Trophoblast cell (in vitro differentiated cells and primary cell): ENCODE measurements at regions not wholly inside any gene's neighbourhood (a gene's known extent, or its start where the extent isn't known, plus 50 kb on each side); places are given as distances from the start of the nearest gene placed in this dataset.

Experiments used
- DNase-seq, 2 donors: peaks; one replicate each; pipeline ENCODE4 v3.0.0-alpha.2; 2016
- H2AFZ ChIP-seq: 2 replicates; pipeline ENCODE4 v1.6.1; 2013; ENCODE audit warnings: low read length, moderate library complexity, mild to moderate bottlenecking; ENCODE audit not compliant: insufficient read depth, poor library complexity
- H2AK5ac ChIP-seq: 2 replicates; pipeline ENCODE4 v1.6.1; 2013; ENCODE audit warnings: mild to moderate bottlenecking, low read length
- H2BK120ac ChIP-seq: 2 replicates; pipeline ENCODE4 v1.6.1; 2013; ENCODE audit warnings: low read length, mild to moderate bottlenecking, moderate library complexity; ENCODE audit not compliant: insufficient read depth, poor library complexity
- H2BK12ac ChIP-seq: 2 replicates; pipeline ENCODE4 v1.6.1; 2013; ENCODE audit warnings: mild to moderate bottlenecking, low read length, moderate library complexity
- H2BK5ac ChIP-seq: 2 replicates; pipeline ENCODE4 v1.6.1; 2013; ENCODE audit warnings: low read length, low read depth, moderate library complexity, mild to moderate bottlenecking; ENCODE audit not compliant: poor library complexity
- H3K14ac ChIP-seq: 2 replicates; pipeline ENCODE4 v1.6.1; 2013; ENCODE audit warnings: mild to moderate bottlenecking, low read length
- H3K18ac ChIP-seq: 2 replicates; pipeline ENCODE4 v1.6.1; 2013; ENCODE audit warnings: mild to moderate bottlenecking, low read length
- H3K23ac ChIP-seq: 2 replicates; pipeline ENCODE4 v1.6.1; 2013; ENCODE audit warnings: low read length
- H3K27ac ChIP-seq: 2 replicates; pipeline ENCODE4 v1.5.1; 2013; ENCODE audit warnings: low read depth, mild to moderate bottlenecking, inconsistent platforms, low read length, moderate library complexity
- H3K27me3 ChIP-seq: 2 replicates; pipeline ENCODE4 v1.6.1; 2013; ENCODE audit warnings: inconsistent platforms, mild to moderate bottlenecking, low read length, moderate library complexity; ENCODE audit not compliant: insufficient read depth
- H3K36me3 ChIP-seq, 2 experiments: 1 replicate in 1 of 2; 2 replicates in 1 of 2; pipeline ENCODE4 v1.6.1; 2013; ENCODE audit warnings: low read length in 2 of 2, mild to moderate bottlenecking in 2 of 2, moderate library complexity in 1 of 2; ENCODE audit not compliant: insufficient read depth in 2 of 2, control insufficient read depth in 1 of 2
- H3K4ac ChIP-seq: 2 replicates; pipeline ENCODE4 v1.6.1; 2013; ENCODE audit warnings: low read depth, mild to moderate bottlenecking, low read length, moderate library complexity
- H3K4me1 ChIP-seq, 2 experiments: 1 replicate in 1 of 2; 2 replicates in 1 of 2; pipeline ENCODE4 v1.6.1; 2013; ENCODE audit warnings: low read length in 2 of 2, mild to moderate bottlenecking in 2 of 2, moderate library complexity in 1 of 2; ENCODE audit not compliant: insufficient read depth in 2 of 2, control insufficient read depth in 1 of 2
- H3K4me2 ChIP-seq: 2 replicates; pipeline ENCODE4 v1.6.1; 2013; ENCODE audit warnings: inconsistent platforms, mild to moderate bottlenecking, low read length, moderate library complexity
- H3K4me3 ChIP-seq: 2 replicates; pipeline ENCODE4 v1.5.1; 2013; ENCODE audit warnings: mild to moderate bottlenecking, low read depth, low read length, inconsistent platforms
- H3K79me1 ChIP-seq: one replicate; pipeline ENCODE4 v1.6.1; 2013; ENCODE audit warnings: low read length
- H3K79me2 ChIP-seq: 2 replicates; pipeline ENCODE4 v1.6.1; 2013; ENCODE audit warnings: low read length, mild to moderate bottlenecking; ENCODE audit not compliant: control insufficient read depth, insufficient read depth, poor library complexity
- H3K9ac ChIP-seq: 2 replicates; pipeline ENCODE4 v1.6.1; 2013; ENCODE audit warnings: mild to moderate bottlenecking, low read length
- H3K9me3 ChIP-seq: 2 replicates; pipeline ENCODE4 v1.6.1; 2013; ENCODE audit warnings: low read depth, mild to moderate bottlenecking, control low read depth, inconsistent platforms, low read length; ENCODE audit not compliant: insufficient read depth
- H4K12ac ChIP-seq: 2 replicates; pipeline ENCODE4 v1.6.1; 2013; ENCODE audit warnings: low read depth, mild to moderate bottlenecking, low read length, moderate library complexity
- H4K8ac ChIP-seq: 2 replicates; pipeline ENCODE4 v1.6.1; 2013; ENCODE audit warnings: low read depth, mild to moderate bottlenecking, low read length, moderate library complexity
- H4K91ac ChIP-seq: one replicate; pipeline ENCODE4 v1.6.1; 2013; ENCODE audit warnings: low read depth, mild to moderate bottlenecking, low read length, moderate library complexity
- WGBS: extraction: QIAGEN DNeasy Blood & Tissue Kit; methylation state at CpG from one replicate; pipeline ENCODE4 v1.1.7; 2013; ENCODE audit warnings: missing lambda C conversion rate; ENCODE audit not compliant: insufficient read length, insufficient coverage; ENCODE audit errors: extremely low coverage; 5-methylcytosine and 5-hydroxymethylcytosine counted together

DNA sequence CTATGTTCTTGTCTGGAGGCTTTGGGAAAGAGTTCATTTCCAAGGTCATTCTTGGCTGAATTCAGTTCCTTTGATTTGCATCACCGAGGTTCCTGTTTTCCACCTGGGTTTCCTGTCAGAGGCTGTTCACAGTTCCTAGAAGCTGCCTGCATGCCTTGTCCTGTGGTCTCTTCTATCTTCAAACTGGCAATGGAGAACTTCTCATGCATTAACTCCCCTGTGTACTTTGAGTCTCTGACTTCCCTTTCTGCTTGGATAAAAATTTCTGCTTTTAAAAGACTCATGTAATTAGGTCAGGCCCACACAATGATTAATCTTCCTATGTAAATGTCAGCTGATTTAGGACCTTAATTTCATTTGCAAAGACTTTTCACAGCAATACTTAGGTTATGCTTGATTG is 499.3 kb upstream of the FANCL start:
- no peak overlapping the region for H2AK5ac ChIP-seq
- H3K23ac ChIP-seq, result no peak overlapping the region
- H3K18ac ChIP-seq, result no peak overlapping the region
- no peaks in the 10 kb centered on the region for H3K36me3 ChIP-seq
- H3K4ac ChIP-seq, result no peak overlapping the region
- no peak overlapping the region for H4K91ac ChIP-seq
- H3K79me1 ChIP-seq, result no peaks in the 10 kb centered on the region
- no peaks in the 10 kb centered on the region for H3K9me3 ChIP-seq
- no peak overlapping the region for H4K8ac ChIP-seq
- no peaks in the 10 kb centered on the region for H3K79me2 ChIP-seq
- H2BK12ac ChIP-seq, result no peak overlapping the region
- H3K27me3 ChIP-seq, result no peaks in the 10 kb centered on the region
- H3K4me1 ChIP-seq, result no peaks in the 10 kb centered on the region
- H3K9ac ChIP-seq, result no peak overlapping the region
- H2AFZ ChIP-seq, result no peak overlapping the region
- H3K14ac ChIP-seq, result no peak overlapping the region
- no peak overlapping the region for H2BK5ac ChIP-seq
- no peak overlapping the region for H3K27ac ChIP-seq
- no peak overlapping the region for H3K4me2 ChIP-seq
- H2BK120ac ChIP-seq, result no peak overlapping the region
- no peak overlapping the region for H4K12ac ChIP-seq
- H3K4me3 ChIP-seq, result no peak overlapping the region
- no CpG with 5 or more reads among the region's 1 CpG for WGBS
- DNase-seq, result no peak

DNA sequence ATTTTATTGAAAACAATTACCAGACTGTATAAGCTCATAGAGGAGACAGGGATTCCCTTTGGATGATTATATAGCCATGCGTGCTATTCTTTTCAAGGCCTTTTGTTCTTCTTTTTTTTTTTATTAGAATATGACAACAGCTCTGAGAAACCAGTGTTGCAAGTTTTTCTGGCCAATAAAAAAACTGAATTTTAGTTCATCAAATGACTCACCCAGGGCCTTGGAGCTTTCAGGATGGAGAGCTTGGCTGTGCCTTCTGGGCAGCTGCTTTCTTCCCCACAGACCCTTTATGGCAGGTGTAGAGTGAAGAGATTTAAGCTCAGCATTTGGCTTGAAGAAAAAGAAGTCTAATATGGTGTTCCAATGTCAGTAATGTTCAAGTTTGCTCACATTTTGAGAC is 497.9 kb upstream of the FANCL start:
- H3K79me2 ChIP-seq, result no peaks in the 10 kb centered on the region
- H2BK120ac ChIP-seq, result no peak overlapping the region
- no peaks in the 10 kb centered on the region for H3K4me1 ChIP-seq
- no peak overlapping the region for H4K91ac ChIP-seq
- no peaks in the 10 kb centered on the region for H3K27me3 ChIP-seq
- H3K79me1 ChIP-seq, result no peaks in the 10 kb centered on the region
- no peak overlapping the region for H3K4ac ChIP-seq
- no peak overlapping the region for H2BK5ac ChIP-seq
- no peak overlapping the region for H2BK12ac ChIP-seq
- no CpG with 5 or more reads among the region's 1 CpG for WGBS
- no peaks in the 10 kb centered on the region for H3K9me3 ChIP-seq
- no peak overlapping the region for H3K18ac ChIP-seq
- H3K36me3 ChIP-seq, result no peaks in the 10 kb centered on the region
- no peak overlapping the region for H3K14ac ChIP-seq
- H4K12ac ChIP-seq, result no peak overlapping the region
- no peak overlapping the region for H3K4me3 ChIP-seq
- H3K9ac ChIP-seq, result no peak overlapping the region
- no peak overlapping the region for H3K4me2 ChIP-seq
- H3K27ac ChIP-seq, result no peak overlapping the region
- H4K8ac ChIP-seq, result no peak overlapping the region
- DNase-seq, result no peak
- H3K23ac ChIP-seq, result no peak overlapping the region
- H2AFZ ChIP-seq, result no peak overlapping the region
- no peak overlapping the region for H2AK5ac ChIP-seq

DNA sequence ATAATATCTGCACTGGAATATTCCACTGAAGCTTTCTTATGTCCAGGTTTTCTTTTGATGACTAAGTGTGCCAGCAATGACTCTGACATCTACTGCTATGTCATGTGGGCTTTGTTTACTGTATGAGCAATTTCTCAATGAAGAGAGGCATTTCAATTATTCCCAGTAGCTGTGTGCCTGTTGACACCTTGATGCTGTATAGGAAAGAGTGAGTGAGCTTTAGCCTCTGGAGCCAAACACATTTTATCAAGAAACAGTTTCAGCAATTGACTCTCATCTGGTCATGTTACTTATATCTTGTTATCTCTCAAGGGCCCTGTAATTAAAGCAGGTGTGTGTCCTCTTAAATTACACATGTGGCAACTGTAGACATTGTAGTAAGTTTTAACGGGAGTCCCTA is 493.2 kb upstream of the FANCL start:
- no peak overlapping the region for H4K12ac ChIP-seq
- no peaks in the 10 kb centered on the region for H3K79me2 ChIP-seq
- no peak overlapping the region for H2BK12ac ChIP-seq
- H3K18ac ChIP-seq, result no peak overlapping the region
- peak; percentile 36 to 85 for DNase-seq
- no peak overlapping the region for H2BK120ac ChIP-seq
- H3K27me3 ChIP-seq, result no peaks in the 10 kb centered on the region
- no peak overlapping the region for H3K4me2 ChIP-seq
- WGBS, result no CpG with 5 or more reads among the region's 1 CpG
- no peak overlapping the region for H3K27ac ChIP-seq
- no peaks in the 10 kb centered on the region for H3K9me3 ChIP-seq
- no peak overlapping the region for H3K23ac ChIP-seq
- H3K14ac ChIP-seq, result no peak overlapping the region
- H3K4ac ChIP-seq, result no peak overlapping the region
- no peaks in the 10 kb centered on the region for H3K79me1 ChIP-seq
- no peaks in the 10 kb centered on the region for H3K36me3 ChIP-seq
- H2AFZ ChIP-seq, result no peak overlapping the region
- no peaks in the 10 kb centered on the region for H3K4me1 ChIP-seq
- no peak overlapping the region for H4K8ac ChIP-seq
- H2AK5ac ChIP-seq, result no peak overlapping the region
- no peak overlapping the region for H3K9ac ChIP-seq
- no peak overlapping the region for H3K4me3 ChIP-seq
- H2BK5ac ChIP-seq, result no peak overlapping the region
- H4K91ac ChIP-seq, result no peak overlapping the region

DNA sequence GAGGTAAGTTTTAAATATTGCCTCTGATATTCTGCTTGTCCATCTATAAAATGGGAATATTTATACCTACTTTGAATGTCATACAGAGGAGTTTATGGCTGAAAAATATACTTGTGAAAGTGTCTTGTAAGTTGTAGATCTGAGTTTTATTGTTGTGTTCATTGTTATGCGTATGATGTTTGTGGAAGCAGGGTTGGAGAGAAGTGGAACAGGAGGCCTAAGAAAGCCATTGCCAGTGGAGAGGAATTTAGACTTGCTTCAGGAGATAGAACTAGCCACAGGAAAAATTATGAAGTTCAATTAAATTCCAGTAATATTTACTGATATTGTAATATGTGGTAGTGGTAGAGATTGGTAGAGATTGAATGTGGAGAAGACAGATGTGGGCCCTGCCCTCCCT is 491.9 kb upstream of the FANCL start:
- Histone ChIP-seq H2BK120ac (no peak overlapping the region), H3K79me1 (no peaks in the 10 kb centered on the region), H3K36me3 (no peaks in the 10 kb centered on the region), H2BK12ac (no peak overlapping the region), H3K4ac (no peak overlapping the region), H2BK5ac (no peak overlapping the region), H3K27ac (no peak overlapping the region), H3K14ac (no peak overlapping the region), H3K4me3 (no peak overlapping the region), H3K79me2 (no peaks in the 10 kb centered on the region), H3K4me2 (no peak overlapping the region), H3K9ac (no peak overlapping the region), H3K9me3 (no peaks in the 10 kb centered on the region), H4K91ac (no peak overlapping the region), H3K18ac (no peak overlapping the region), H2AK5ac (no peak overlapping the region), H3K27me3 (no peaks in the 10 kb centered on the region), H4K8ac (no peak overlapping the region), H3K23ac (no peak overlapping the region), H4K12ac (no peak overlapping the region), H3K4me1 (no peaks in the 10 kb centered on the region), H2AFZ (no peak overlapping the region)
- DNase-seq, result no peak
- no CpG with 5 or more reads among the region's 1 CpG for WGBS
